Gastroesophageal sphincter (tissue), 2 donors: ENCODE measurements at regions not wholly inside any gene's neighbourhood (a gene's known extent, or its start where the extent isn't known, plus 50 kb on each side); places are given as distances from the start of the nearest gene placed in this dataset.

Experiments used
- EP300 ChIP-seq: sonication (generic); formaldehyde crosslinking; IDR thresholded peaks from one replicate; pipeline ENCODE4 v1.6.1; 2017; ENCODE audit warnings: antibody characterized with exemption, mild to moderate bottlenecking
- POLR2AphosphoS5 ChIP-seq: sonication (generic); formaldehyde crosslinking; IDR thresholded peaks from one replicate; pipeline ENCODE4 v1.6.1; 2017; ENCODE audit warnings: antibody characterized with exemption

- TF ChIP-seq POLR2AphosphoS5 (no peak), EP300 (no peak)
Observed at GRCh38 chr9:120014796-120015195, 565.2 kb downstream of the CDK5RAP2 start.
